CD8-positive, alpha-beta memory T cell (primary cell): ENCODE measurements at regions not wholly inside any gene's neighbourhood (a gene's known extent, or its start where the extent isn't known, plus 50 kb on each side); places are given as distances from the start of the nearest gene placed in this dataset.

Experiments used
- CTCF ChIA-PET: fragments of 350-600 bp; sonication (Branson Sonifier 250); formaldehyde crosslinking; loops from one replicate; lab custom pipeline; 2021; ENCODE audit warnings: antibody characterized with exemption; lab: Charles Lee
- POLR2A ChIA-PET: fragments of 350-600 bp; sonication (Branson Sonifier 250); formaldehyde crosslinking; loops from one replicate; lab custom pipeline; 2021; ENCODE audit warnings: antibody characterized with exemption; lab: Charles Lee
- DNase-seq, 5 donors: peaks; one replicate each; pipeline versions ENCODE4 v3.0.0 to v3.0.0-alpha.2; 2020 to 2022; ENCODE audit warnings: mixed read lengths in 1 of 5
- H3K27ac ChIP-seq: one replicate; pipeline ENCODE4 v1.7.0; 2013; ENCODE audit warnings: low read depth, mild to moderate bottlenecking, low read length, moderate library complexity
- H3K27me3 ChIP-seq: 2 replicates; pipeline ENCODE4 v1.7.0; 2013; ENCODE audit warnings: low read length, mild to moderate bottlenecking; ENCODE audit not compliant: insufficient read depth, poor library complexity, severe bottlenecking
- H3K36me3 ChIP-seq: 2 replicates; pipeline ENCODE4 v1.7.0; 2013; ENCODE audit warnings: mild to moderate bottlenecking, low read length, moderate library complexity; ENCODE audit not compliant: insufficient read depth
- H3K4me1 ChIP-seq: 2 replicates; pipeline ENCODE4 v1.7.0; 2013; ENCODE audit warnings: mild to moderate bottlenecking, low read length, moderate library complexity; ENCODE audit not compliant: insufficient read depth
- H3K4me3 ChIP-seq: 2 replicates; pipeline ENCODE4 v1.7.0; 2013; ENCODE audit warnings: mild to moderate bottlenecking, low read length
- H3K9me3 ChIP-seq: 2 replicates; pipeline ENCODE4 v1.7.0; 2013; ENCODE audit warnings: mild to moderate bottlenecking, low read length
- H3K27ac Mint-ChIP-seq, 8 donors: one replicate each; pipeline ENCODE4 v1.8.0; 2020 to 2021; ENCODE audit warnings: mixed read lengths in 8 of 8, mild to moderate bottlenecking in 6 of 8, inconsistent platforms in 3 of 8, moderate library complexity in 3 of 8
- H3K27me3 Mint-ChIP-seq, 2 donors: one replicate each; pipeline ENCODE4 v1.8.0; 2020 to 2021; ENCODE audit warnings: mixed read lengths in 2 of 2, mild to moderate bottlenecking in 1 of 2, moderate library complexity in 1 of 2
- H3K36me3 Mint-ChIP-seq, 3 donors: one replicate each; pipeline ENCODE4 v1.8.0; 2020 to 2021; ENCODE audit warnings: mixed read lengths in 3 of 3, inconsistent platforms in 1 of 3, mild to moderate bottlenecking in 1 of 3
- H3K4me1 Mint-ChIP-seq, 3 donors: one replicate each; pipeline ENCODE4 v1.8.0; 2020 to 2021; ENCODE audit warnings: mixed read lengths in 3 of 3, inconsistent platforms in 1 of 3, mild to moderate bottlenecking in 1 of 3
- H3K4me3 Mint-ChIP-seq, 7 donors: one replicate each; pipeline ENCODE4 v1.8.0; 2020 to 2021; ENCODE audit warnings: mixed read lengths in 7 of 7, mild to moderate bottlenecking in 6 of 7, moderate library complexity in 4 of 7, inconsistent platforms in 2 of 7
- H3K9me3 Mint-ChIP-seq, 5 donors: one replicate each; pipeline ENCODE4 v1.8.0; 2020 to 2022; ENCODE audit warnings: mixed read lengths in 5 of 5, mild to moderate bottlenecking in 3 of 5, moderate library complexity in 2 of 5, inconsistent platforms in 1 of 5

- POLR2A ChIA-PET: no interaction called here
- Mint-ChIP-seq H3K9me3 (peaks cover 12 to 26% (median 16%) of the 10 kb centered on the region in 5 donors), H3K27me3 (peaks cover 0 to 1% of the 10 kb centered on the region in 2 donors), H3K36me3 (no peaks in the 10 kb centered on the region), H3K27ac (no peak overlapping the region), H3K4me1 (no peaks in the 10 kb centered on the region), H3K4me3 (no peak overlapping the region)
- no peak for DNase-seq
- Histone ChIP-seq H3K36me3 (no peaks in the 10 kb centered on the region), H3K27ac (no peak overlapping the region), H3K9me3 (peaks cover 10% of the 10 kb centered on the region), H3K27me3 (no peaks in the 10 kb centered on the region), H3K4me1 (no peaks in the 10 kb centered on the region), H3K4me3 (no peak overlapping the region)
- CTCF ChIA-PET: no interaction called here
Observed at GRCh38 chr6:66561479-66561878, 854.5 kb upstream of the EYS start.

GRCh38 chr6:66558189-66558588, 851.2 kb upstream of the EYS start:
- no peaks in the 10 kb centered on the region for H3K36me3 ChIP-seq
- peaks cover 0 to 1% of the 10 kb centered on the region in 2 donors for H3K27me3 Mint-ChIP-seq
- POLR2A ChIA-PET: no interaction called here
- no peak overlapping the region for H3K4me3 ChIP-seq
- H3K9me3 Mint-ChIP-seq: peaks cover 19 to 37% (median 28%) of the 10 kb centered on the region in 5 donors
- H3K4me3 Mint-ChIP-seq: no peak overlapping the region
- H3K9me3 ChIP-seq: peaks cover 10% of the 10 kb centered on the region
- no peaks in the 10 kb centered on the region for H3K4me1 Mint-ChIP-seq
- H3K27ac Mint-ChIP-seq: no peak overlapping the region
- DNase-seq: no peak
- no peaks in the 10 kb centered on the region for H3K4me1 ChIP-seq
- CTCF ChIA-PET: no interaction called here
- no peaks in the 10 kb centered on the region for H3K27me3 ChIP-seq
- no peaks in the 10 kb centered on the region for H3K36me3 Mint-ChIP-seq
- no peak overlapping the region for H3K27ac ChIP-seq

GRCh38 chr6:66556936-66557335, 849.9 kb upstream of the EYS start:
- Histone ChIP-seq H3K27me3 (no peaks in the 10 kb centered on the region), H3K27ac (no peak overlapping the region), H3K9me3 (peaks cover 10% of the 10 kb centered on the region), H3K4me1 (no peaks in the 10 kb centered on the region), H3K36me3 (no peaks in the 10 kb centered on the region), H3K4me3 (no peak overlapping the region)
- no peak overlapping the region for H3K4me3 Mint-ChIP-seq
- peaks cover 21 to 32% (median 26%) of the 10 kb centered on the region in 5 donors for H3K9me3 Mint-ChIP-seq
- ChIA-PET POLR2A (no interaction called here), CTCF (no interaction called here)
- H3K27ac Mint-ChIP-seq: no peak overlapping the region
- no peak for DNase-seq
- H3K27me3 Mint-ChIP-seq: peaks cover 0 to 1% of the 10 kb centered on the region in 2 donors
- no peaks in the 10 kb centered on the region for H3K4me1 Mint-ChIP-seq
- H3K36me3 Mint-ChIP-seq: no peaks in the 10 kb centered on the region

GRCh38 chr6:66555082-66555481, 848.1 kb upstream of the EYS start:
- H3K4me1 ChIP-seq: no peaks in the 10 kb centered on the region
- no peak overlapping the region for H3K4me3 ChIP-seq
- H3K27ac Mint-ChIP-seq: no peak overlapping the region
- CTCF ChIA-PET: no interaction called here
- no peak overlapping the region for H3K4me3 Mint-ChIP-seq
- H3K9me3 ChIP-seq: peaks cover 6% of the 10 kb centered on the region
- DNase-seq: no peak
- no peaks in the 10 kb centered on the region for H3K4me1 Mint-ChIP-seq
- no peaks in the 10 kb centered on the region for H3K27me3 ChIP-seq
- peaks cover 14 to 32% (median 25%) of the 10 kb centered on the region in 5 donors for H3K9me3 Mint-ChIP-seq
- H3K27me3 Mint-ChIP-seq: peaks cover 0 to 1% of the 10 kb centered on the region in 2 donors
- POLR2A ChIA-PET: no interaction called here
- H3K27ac ChIP-seq: no peak overlapping the region
- H3K36me3 Mint-ChIP-seq: no peaks in the 10 kb centered on the region
- no peaks in the 10 kb centered on the region for H3K36me3 ChIP-seq

- no peaks in the 10 kb centered on the region for H3K27me3 ChIP-seq
- Mint-ChIP-seq H3K27ac (no peak overlapping the region), H3K4me3 (no peak overlapping the region), H3K9me3 (peaks cover 12 to 30% (median 23%) of the 10 kb centered on the region in 5 donors), H3K36me3 (no peaks in the 10 kb centered on the region), H3K27me3 (peaks cover 0 to 1% of the 10 kb centered on the region in 2 donors), H3K4me1 (no peaks in the 10 kb centered on the region)
- ChIA-PET CTCF (no interaction called here), POLR2A (no interaction called here)
- no peaks in the 10 kb centered on the region for H3K4me1 ChIP-seq
- peaks cover 4% of the 10 kb centered on the region for H3K9me3 ChIP-seq
- H3K27ac ChIP-seq: no peak overlapping the region
- H3K4me3 ChIP-seq: no peak overlapping the region
- no peak for DNase-seq
- no peaks in the 10 kb centered on the region for H3K36me3 ChIP-seq
Observed at GRCh38 chr6:66553441-66553840, 846.4 kb upstream of the EYS start.

- no peaks in the 10 kb centered on the region for H3K36me3 ChIP-seq
- Mint-ChIP-seq H3K27ac (no peak overlapping the region), H3K36me3 (no peaks in the 10 kb centered on the region), H3K4me1 (no peaks in the 10 kb centered on the region), H3K9me3 (peaks cover 5 to 29% (median 13%) of the 10 kb centered on the region in 5 donors), H3K27me3 (no peaks in the 10 kb centered on the region), H3K4me3 (no peak overlapping the region)
- CTCF ChIA-PET: no interaction called here
- DNase-seq: no peak
- POLR2A ChIA-PET: no interaction called here
- H3K4me1 ChIP-seq: no peaks in the 10 kb centered on the region
- no peak overlapping the region for H3K27ac ChIP-seq
- H3K9me3 ChIP-seq: no peaks in the 10 kb centered on the region
- no peak overlapping the region for H3K4me3 ChIP-seq
- no peaks in the 10 kb centered on the region for H3K27me3 ChIP-seq
Observed at GRCh38 chr6:66538551-66539135, 831.6 kb upstream of the EYS start.

GRCh38 chr6:66533921-66534404, 826.9 kb upstream of the EYS start:
- Histone ChIP-seq H3K9me3 (no peaks in the 10 kb centered on the region), H3K36me3 (no peaks in the 10 kb centered on the region), H3K27ac (no peak overlapping the region), H3K27me3 (no peaks in the 10 kb centered on the region), H3K4me3 (no peak overlapping the region), H3K4me1 (no peaks in the 10 kb centered on the region)
- ChIA-PET CTCF (interaction anchor here (0.5 kb wide), 1 partner anchor 19 kb away, joined by 3 read pairs; no protein-coding TSS in a partner anchor), POLR2A (no interaction called here)
- Mint-ChIP-seq H3K36me3 (no peaks in the 10 kb centered on the region), H3K27ac (no peak overlapping the region), H3K27me3 (no peaks in the 10 kb centered on the region), H3K9me3 (peaks cover 0 to 29% (median 9%) of the 10 kb centered on the region in 5 donors), H3K4me1 (no peaks in the 10 kb centered on the region), H3K4me3 (no peak overlapping the region)
- no peak for DNase-seq

- Histone ChIP-seq H3K9me3 (no peaks in the 10 kb centered on the region), H3K27me3 (no peaks in the 10 kb centered on the region), H3K36me3 (no peaks in the 10 kb centered on the region), H3K4me1 (no peaks in the 10 kb centered on the region), H3K4me3 (no peak overlapping the region), H3K27ac (no peak overlapping the region)
- Mint-ChIP-seq H3K9me3 (peaks cover 0 to 27% (median 2%) of the 10 kb centered on the region in 5 donors), H3K36me3 (no peaks in the 10 kb centered on the region), H3K4me1 (no peaks in the 10 kb centered on the region), H3K27me3 (peaks cover 0 to 2% of the 10 kb centered on the region in 2 donors), H3K4me3 (no peak overlapping the region), H3K27ac (no peak overlapping the region)
- no peak for DNase-seq
- POLR2A ChIA-PET: no interaction called here
- CTCF ChIA-PET: no interaction called here
Observed at GRCh38 chr6:66526061-66526460, 819.0 kb upstream of the EYS start.
